AG09309 (cell line): ENCODE measurements at regions not wholly inside any gene's neighbourhood (a gene's known extent, or its start where the extent isn't known, plus 50 kb on each side); places are given as distances from the start of the nearest gene placed in this dataset.

ENCODE experiments used
- DNase-seq: peaks from one replicate; pipeline ENCODE4 v3.0.0-alpha.2; 2010; ENCODE audit warnings: low read depth
- H3K4me3 ChIP-seq: 2 replicates; pipeline ENCODE4 v1.5.1; 2011; ENCODE audit warnings: mild to moderate bottlenecking, low read depth, low read length, moderate library complexity; ENCODE audit not compliant: control insufficient read depth
- TF ChIP-seq, protein P1 (sequence below): IDR thresholded peaks from 2 replicates; pipeline ENCODE4 v1.5.1; 2011; ENCODE audit warnings: mild to moderate bottlenecking, low read depth, low read length, inconsistent platforms; ENCODE audit not compliant: insufficient read depth, control insufficient read depth; ENCODE audit errors: missing control alignments

DNA sequence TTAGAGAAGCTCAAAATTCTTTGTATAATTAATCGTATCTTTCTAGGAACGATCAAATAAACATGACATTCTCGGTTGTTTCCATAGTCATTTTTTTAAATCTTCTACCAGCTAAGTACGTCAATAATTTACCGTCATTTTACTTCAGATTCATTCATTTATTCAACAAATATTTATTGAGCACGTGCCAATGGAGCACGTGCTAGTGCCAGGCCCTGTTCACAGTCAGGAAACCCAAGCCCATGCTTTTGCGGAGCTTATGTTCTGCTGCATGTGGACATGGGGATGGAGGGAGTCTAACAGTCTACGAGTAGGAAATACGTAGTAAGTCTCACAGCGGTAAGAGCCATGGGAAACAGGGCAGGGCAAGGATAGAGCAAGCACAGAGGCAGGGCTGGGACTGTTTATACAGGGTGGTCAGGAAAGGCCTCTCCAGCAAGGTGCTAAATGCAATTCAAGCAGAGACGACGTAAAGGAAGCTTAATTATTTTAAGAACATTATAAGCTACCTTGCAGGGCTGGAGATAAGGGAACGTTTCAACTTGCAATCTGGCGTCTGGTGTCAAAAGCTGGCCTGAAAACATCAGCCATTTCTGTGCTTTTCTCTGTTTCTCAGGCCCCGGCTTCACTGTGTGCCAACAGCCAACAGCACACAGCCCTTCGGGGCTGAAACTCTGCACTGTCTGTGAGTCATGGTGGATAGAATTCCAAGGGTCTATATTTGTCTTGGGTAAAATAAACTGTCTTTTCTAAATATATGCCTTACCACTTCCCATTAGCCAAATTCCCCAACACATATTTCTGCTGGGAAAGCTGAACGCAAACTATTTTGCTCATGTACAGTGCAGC, 517.1 kb upstream of the ZFP42 start:
- TF ChIP-seq, protein P1, sequence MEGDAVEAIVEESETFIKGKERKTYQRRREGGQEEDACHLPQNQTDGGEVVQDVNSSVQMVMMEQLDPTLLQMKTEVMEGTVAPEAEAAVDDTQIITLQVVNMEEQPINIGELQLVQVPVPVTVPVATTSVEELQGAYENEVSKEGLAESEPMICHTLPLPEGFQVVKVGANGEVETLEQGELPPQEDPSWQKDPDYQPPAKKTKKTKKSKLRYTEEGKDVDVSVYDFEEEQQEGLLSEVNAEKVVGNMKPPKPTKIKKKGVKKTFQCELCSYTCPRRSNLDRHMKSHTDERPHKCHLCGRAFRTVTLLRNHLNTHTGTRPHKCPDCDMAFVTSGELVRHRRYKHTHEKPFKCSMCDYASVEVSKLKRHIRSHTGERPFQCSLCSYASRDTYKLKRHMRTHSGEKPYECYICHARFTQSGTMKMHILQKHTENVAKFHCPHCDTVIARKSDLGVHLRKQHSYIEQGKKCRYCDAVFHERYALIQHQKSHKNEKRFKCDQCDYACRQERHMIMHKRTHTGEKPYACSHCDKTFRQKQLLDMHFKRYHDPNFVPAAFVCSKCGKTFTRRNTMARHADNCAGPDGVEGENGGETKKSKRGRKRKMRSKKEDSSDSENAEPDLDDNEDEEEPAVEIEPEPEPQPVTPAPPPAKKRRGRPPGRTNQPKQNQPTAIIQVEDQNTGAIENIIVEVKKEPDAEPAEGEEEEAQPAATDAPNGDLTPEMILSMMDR = no peak
- peak; percentile 75 for DNase-seq
- H3K4me3 ChIP-seq = no peak overlapping the region; the same call in 1 of the 2 replicates

DNA sequence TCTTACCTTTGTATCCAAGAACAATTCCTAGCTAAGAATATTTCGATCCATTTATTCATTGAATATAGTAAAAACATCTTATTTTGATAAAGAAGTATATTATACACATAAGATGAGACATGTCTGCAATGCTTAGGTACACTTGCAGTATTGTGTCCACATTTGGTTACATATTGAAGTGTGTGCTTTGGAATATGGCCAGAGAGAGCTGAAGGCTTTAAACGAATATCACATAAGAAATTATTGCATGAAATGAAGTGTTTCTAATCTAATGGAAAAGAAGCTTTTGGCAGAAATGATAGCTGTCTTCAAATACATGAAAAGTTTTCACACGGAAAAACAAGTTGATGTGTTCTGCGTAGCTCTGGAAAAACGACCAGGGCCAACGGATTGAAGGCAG, 516.1 kb upstream of the ZFP42 start:
- no peak overlapping the region for H3K4me3 ChIP-seq
- DNase-seq = no peak
- TF ChIP-seq, protein P1 = no peak

DNA sequence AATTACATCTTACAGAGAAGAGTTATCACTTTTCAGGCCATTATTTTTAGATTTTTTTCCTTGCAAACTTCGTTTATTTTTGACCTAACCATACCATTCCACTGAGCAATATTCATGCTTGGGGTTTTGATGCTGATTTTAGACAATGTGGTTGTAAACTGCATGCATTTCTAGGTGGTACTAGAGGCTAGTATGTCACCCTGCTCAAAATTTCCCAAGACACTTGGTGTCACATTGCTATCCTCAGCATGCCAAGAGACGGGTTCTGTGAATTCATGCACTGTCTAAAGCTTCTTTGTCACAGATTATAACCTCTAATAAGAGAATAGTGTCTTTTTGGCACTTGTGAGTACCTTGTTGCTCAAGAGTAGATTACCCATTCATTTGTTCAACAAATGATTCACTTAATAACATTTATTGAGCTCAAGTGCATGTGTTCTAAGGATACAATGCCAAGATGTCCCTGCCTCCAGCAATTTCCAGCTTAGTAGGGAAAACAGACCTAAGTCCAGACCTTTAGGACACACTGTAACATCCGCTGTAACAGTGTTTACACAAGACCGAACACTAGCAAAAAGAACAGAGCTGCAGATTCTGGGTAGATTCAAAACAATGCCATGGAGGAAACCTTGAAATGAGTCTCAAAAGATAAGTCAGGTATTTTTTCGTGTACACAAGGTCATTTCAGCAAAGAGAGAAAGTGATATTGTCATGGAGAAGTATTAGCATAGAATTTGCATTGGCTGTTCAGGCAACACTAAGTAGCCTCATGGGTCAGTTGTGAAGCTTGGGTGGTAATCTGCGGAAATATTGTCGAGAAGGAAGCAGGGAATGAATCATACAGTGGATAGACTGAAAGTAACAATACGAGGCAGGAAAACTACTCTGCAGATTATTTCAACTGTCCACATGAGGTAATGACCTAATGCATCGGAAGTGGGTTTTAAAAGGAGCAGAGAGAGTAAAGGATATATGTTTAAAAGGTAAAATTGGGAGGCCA, 515.1 kb upstream of the ZFP42 start:
- no peak overlapping the region for H3K4me3 ChIP-seq
- TF ChIP-seq, protein P1 = no peak
- DNase-seq = peak; percentile 29

DNA sequence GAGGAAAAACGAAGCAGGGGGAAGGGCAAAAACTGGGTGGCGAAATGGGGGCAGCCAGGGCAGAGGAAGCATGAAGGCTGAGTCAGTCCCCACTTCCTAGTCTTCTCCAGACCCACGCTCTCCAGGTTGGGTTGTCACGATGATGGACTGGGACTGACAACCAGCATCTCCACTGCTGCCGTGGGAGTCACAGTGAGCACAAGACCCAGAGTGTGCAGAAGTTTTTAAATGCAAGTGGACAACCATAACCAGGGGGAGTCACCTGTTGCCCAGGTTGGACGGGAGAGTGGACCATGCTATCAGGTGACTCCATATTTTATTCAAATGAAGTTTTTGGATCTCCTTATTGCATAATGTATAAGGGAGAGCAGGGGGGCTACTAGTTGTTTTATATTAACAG, 511.4 kb upstream of the ZFP42 start:
- H3K4me3 ChIP-seq = no peak overlapping the region
- TF ChIP-seq, protein P1 = no peak
- DNase-seq = no peak

DNA sequence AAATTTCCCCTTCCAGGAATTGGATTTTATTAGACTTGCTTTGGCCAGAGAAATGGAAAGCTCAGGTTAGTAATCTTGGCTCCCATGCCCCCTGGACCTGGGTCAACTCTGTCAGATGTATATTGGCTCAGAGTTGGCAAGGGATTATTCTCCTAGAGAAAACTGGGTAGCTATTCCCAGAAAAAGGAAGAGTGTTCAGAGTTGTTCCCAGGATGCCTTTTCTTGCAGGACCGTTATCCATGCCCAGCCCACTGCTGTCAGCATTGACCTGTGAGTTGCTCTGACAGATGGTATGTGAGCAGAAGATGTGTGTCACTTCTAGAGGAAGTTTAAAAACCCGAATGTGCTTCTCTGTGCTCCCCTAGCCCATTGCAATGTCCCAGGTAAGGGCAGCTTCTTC, 509.9 kb upstream of the ZFP42 start:
- TF ChIP-seq, protein P1 = no peak
- H3K4me3 ChIP-seq = no peak overlapping the region
- DNase-seq = no peak

DNA sequence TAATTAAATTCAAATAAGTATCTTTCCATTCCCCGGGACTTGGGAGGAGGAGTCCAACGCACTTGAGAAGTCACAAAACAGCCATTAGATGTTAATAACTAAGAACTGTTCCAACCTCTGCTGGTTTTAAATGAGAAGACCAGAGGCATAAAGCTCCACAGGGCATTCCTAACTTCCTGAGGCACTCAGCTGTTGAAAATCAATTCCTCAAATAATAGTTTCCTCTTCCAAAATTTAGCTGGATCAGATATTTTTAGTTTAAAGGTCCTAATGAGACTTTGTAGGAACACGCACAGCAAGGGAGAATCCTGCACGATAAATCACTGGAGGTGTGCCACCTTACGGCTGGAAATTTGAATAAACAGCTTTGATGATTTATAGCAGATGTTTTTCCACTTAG, 504.3 kb upstream of the ZFP42 start:
- no peak for DNase-seq
- TF ChIP-seq, protein P1 = no peak
- H3K4me3 ChIP-seq = no peak overlapping the region
